DOHH2 (cell line): ENCODE measurements at regions not wholly inside any gene's neighbourhood (a gene's known extent, or its start where the extent isn't known, plus 50 kb on each side); places are given as distances from the start of the nearest gene placed in this dataset.

Experiments used
- CTCF ChIP-seq: fragments of 200-600 bp; sonication (generic); IDR thresholded peaks from one replicate; pipeline ENCODE4 v1.5.1; 2014; ENCODE audit warnings: antibody characterized with exemption, mild to moderate bottlenecking, low read depth, low read length; ENCODE audit not compliant: poor library complexity, severe bottlenecking
- EZH2phosphoT487 ChIP-seq: fragments of 200-600 bp; sonication (generic); IDR thresholded peaks from 2 replicates; pipeline ENCODE4 v1.6.1; 2017; ENCODE audit warnings: borderline replicate concordance, mild to moderate bottlenecking, antibody characterized with exemption, low read length, moderate library complexity, mixed read lengths

GRCh38 chr14:85417396-85417795, 112.5 kb upstream of the FLRT2 start:
- no peak for TF ChIP-seq CTCF
- TF ChIP-seq EZH2phosphoT487 = no peak
